SK-MEL-5 (cell line): ENCODE measurements at regions not wholly inside any gene's neighbourhood (a gene's known extent, or its start where the extent isn't known, plus 50 kb on each side); places are given as distances from the start of the nearest gene placed in this dataset.
"Not testable (repeated sequence)": the region's sequence is repeated elsewhere in the genome, so short reads cannot be mapped to it uniquely, and the experiment has no call there.

ENCODE experiments used
- DNase-seq: peaks from one replicate; pipeline ENCODE4 v3.0.0-alpha.2; 2016; ENCODE audit warnings: low read depth, low spot score
- in situ Hi-C: cut with HindIII; loops from 2 replicates; pipeline ENCODE4 v1.10.0; 2016; ENCODE audit warnings: low sequenced_read_pairs, high pct_unique_total_duplicates, low pct_unique_long_range_greater_than_20kb

GRCh38 chr7:32768866-32769510 lies 122.6 kb downstream of the KBTBD2 start:
- DNase-seq, in situ Hi-C loops: not testable (repeated sequence)

GRCh38 chr7:32768338-32768737 lies 123.2 kb downstream of the KBTBD2 start:
- in situ Hi-C loops, result not testable (repeated sequence)

GRCh38 chr7:32765649-32766251 lies 125.8 kb downstream of the KBTBD2 start:
- peak; percentile 43 for DNase-seq
- in situ Hi-C loops, result not testable (repeated sequence)

More at GRCh38 chr7:32768338-32768737, 123.2 kb downstream of the KBTBD2 start:
- DNase-seq, result not testable (repeated sequence)

GRCh38 chr7:32765185-32765584 lies 126.4 kb downstream of the KBTBD2 start:
- in situ Hi-C loops, result no loop called here
- no peak for DNase-seq

GRCh38 chr7:32762925-32763293 lies 128.7 kb downstream of the KBTBD2 start:
- in situ Hi-C loops, result no loop called here
- no peak for DNase-seq

- in situ Hi-C loops, DNase-seq: not testable (repeated sequence)
These were observed 129.2 kb downstream of the KBTBD2 start for GRCh38 chr7:32762206-32762924.

- in situ Hi-C loops, result no loop called here
- DNase-seq, result no peak
These were observed 129.9 kb downstream of the KBTBD2 start for GRCh38 chr7:32761451-32762205.

GRCh38 chr7:32760755-32761154 lies 130.8 kb downstream of the KBTBD2 start:
- in situ Hi-C loops, DNase-seq: not testable (repeated sequence)

- in situ Hi-C loops, DNase-seq: not testable (repeated sequence)
These were observed 131.7 kb downstream of the KBTBD2 start for GRCh38 chr7:32759859-32760258.

- DNase-seq, in situ Hi-C loops: not testable (repeated sequence)
These were observed 137.7 kb downstream of the KBTBD2 start for GRCh38 chr7:32753872-32754271.

- in situ Hi-C loops, DNase-seq: not testable (repeated sequence)
These were observed 143.2 kb downstream of the KBTBD2 start for GRCh38 chr7:32748337-32748736.

GRCh38 chr7:32747443-32748148 lies 144.0 kb downstream of the KBTBD2 start:
- DNase-seq, in situ Hi-C loops: not testable (repeated sequence)

- DNase-seq, in situ Hi-C loops: not testable (repeated sequence)
These were observed 149.6 kb downstream of the KBTBD2 start for GRCh38 chr7:32741853-32742476.

- in situ Hi-C loops, DNase-seq: not testable (repeated sequence)
These were observed 151.8 kb downstream of the KBTBD2 start for GRCh38 chr7:32739749-32740148.

GRCh38 chr7:32738390-32738789 lies 153.2 kb downstream of the KBTBD2 start:
- in situ Hi-C loops, DNase-seq: not testable (repeated sequence)

GRCh38 chr7:32732767-32733166 lies 158.8 kb downstream of the KBTBD2 start:
- in situ Hi-C loops, DNase-seq: not testable (repeated sequence)

GRCh38 chr7:32729335-32729675 lies 162.3 kb downstream of the KBTBD2 start:
- DNase-seq, in situ Hi-C loops: not testable (repeated sequence)
